Hematopoietic multipotent progenitor cell (in vitro differentiated cells): ENCODE measurements at regions not wholly inside any gene's neighbourhood (a gene's known extent, or its start where the extent isn't known, plus 50 kb on each side); places are given as distances from the start of the nearest gene placed in this dataset.
"Not testable (repeated sequence)": the region's sequence is repeated elsewhere in the genome, so short reads cannot be mapped to it uniquely, and the experiment has no call there.

ENCODE experiments used
- DNase-seq, 3 donors: peaks; one replicate each; pipeline ENCODE4 v3.0.0-alpha.2; 2011 to 2015; ENCODE audit warnings: low read depth in 2 of 3, low spot score in 2 of 3

DNA sequence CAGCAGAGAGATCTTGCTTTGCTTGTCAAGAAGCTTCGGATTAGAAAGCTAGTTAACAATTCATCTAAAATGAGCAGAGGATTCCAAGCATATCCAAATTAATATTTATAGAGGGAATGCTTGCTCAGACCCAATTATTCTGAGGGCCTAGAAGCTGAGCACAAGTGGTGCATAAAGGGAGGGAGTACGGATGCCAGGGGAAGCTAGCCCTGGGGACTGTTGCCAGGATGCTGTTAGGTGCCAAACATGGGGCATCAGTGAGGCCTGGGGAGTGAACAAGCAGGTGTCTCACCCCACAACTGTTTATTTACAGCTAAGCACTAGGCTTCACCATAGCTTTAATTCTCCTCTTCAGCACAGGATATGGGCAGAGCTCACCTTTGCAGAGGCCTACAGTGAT, 684.1 kb upstream of the C16orf82 start:
- no peak for DNase-seq

DNA sequence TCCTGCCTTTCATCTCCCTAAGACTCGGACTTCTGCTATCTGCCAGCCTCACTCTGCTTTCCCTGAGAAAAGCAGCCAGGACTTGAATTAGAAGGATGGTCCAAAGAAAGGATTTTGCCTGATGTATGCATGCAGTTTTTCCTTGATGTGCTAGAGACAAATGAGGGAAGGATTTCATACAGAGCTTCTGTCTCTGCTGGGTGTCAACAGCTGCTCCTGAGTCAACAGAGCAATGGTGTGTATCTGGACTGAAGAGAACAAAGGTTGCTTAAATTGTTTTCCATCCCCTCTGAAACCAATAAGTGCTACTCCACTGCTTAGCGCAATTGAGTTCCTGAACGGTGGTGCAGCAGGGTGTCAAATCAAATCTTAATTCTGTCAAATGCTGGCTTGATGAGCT, 680.6 kb upstream of the C16orf82 start:
- DNase-seq, result no peak

- DNase-seq, result no peak
Measured at GRCh38 chr16:26391833-26392232, 674.9 kb upstream of the C16orf82 start.

DNA sequence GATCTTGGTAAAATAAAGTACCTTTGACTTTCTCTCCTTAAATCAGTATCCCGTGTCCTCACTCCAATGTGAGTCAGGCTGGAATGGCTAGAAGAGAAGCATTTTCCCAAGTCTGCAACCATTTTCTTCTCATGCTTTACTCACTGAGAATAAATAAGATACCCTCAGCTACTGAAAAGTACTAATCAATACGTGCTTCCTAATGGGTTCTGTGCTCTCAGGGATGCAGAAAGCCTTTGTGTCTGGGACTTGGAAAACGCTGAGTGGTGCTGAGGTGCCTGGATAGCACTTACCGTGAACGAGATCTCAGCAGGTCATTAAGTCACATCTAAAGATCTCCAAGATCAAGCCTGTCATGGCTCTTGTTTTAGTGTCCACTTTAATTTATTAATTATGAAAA, 672.3 kb upstream of the C16orf82 start:
- DNase-seq, result no peak

GRCh38 chr16:26395700-26396099, 671.0 kb upstream of the C16orf82 start:
- DNase-seq, result no peak

DNA sequence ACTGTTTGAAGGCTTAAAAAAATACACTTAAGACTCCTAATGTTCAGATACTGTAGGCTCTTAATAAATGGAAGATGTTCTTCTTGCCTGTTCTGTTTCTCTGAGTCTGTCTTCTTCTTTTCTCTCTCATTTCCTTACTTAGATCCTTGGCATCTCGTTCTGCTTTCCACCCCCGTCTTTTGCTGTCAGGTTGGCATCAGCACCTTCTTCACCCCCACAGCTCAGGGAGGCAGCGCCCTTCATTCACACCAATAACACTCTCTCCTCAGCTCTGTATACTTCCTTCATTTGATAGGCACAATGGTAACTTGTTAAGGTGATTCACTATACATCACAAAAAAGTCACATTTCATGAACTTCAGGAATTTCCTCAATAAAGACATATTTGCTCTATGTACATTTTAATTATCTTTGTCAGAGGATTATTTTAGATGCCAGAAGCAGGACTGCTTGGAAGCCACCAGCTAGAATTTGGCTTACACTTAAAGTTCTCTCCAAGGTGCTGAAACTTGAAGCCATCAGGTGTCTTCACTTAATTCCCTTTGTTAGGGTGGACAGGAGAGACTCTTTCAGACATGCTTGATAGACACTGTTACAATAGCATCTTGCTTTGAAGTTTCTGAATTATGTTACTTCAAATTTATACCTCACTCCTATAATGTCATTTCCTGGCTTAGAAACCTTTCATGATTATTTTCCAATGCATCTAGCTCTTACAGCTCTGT, 670.1 kb upstream of the C16orf82 start:
- DNase-seq, result no peak

DNA sequence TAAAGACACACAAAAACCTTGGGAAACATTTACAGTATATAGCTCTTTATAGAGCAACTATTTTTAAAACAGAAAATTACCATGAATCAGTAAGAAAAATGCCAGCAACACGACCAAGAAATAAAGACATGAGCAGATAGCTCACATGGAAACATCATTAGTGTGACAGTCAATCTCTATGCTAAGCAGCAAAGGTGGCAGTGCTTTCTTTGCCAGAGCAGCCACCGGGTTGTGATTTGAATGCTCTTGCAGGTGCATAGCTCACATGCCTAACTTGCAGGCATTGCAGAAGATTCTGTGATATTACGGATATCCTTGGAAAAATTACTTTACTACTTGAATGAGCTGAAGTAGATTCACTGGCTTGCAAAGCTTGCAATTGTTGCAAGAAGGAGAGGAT, 652.9 kb upstream of the C16orf82 start:
- no peak for DNase-seq

GRCh38 chr16:26419458-26419857, 647.3 kb upstream of the C16orf82 start:
- DNase-seq, result not testable (repeated sequence)

DNA sequence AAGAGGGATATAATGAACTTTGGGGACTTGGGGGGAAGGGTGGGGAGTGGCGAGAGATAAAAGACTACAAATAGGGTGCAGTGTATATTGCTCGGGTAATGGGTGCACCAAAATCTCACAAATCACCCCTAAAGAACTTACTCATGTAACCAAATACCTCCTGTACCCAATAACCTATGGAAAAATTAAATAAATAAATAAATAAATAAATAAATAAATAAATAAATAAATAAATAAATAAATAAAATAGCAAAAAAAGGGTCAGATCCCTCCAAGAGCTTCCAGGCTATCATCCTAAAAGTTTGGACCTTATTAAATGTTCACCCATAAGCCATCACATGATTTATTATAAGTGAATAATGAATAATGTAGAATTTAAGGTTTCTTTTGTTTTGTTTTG, 636.1 kb upstream of the C16orf82 start:
- no peak for DNase-seq

GRCh38 chr16:26433807-26434206, 632.9 kb upstream of the C16orf82 start:
- DNase-seq, result no peak

GRCh38 chr16:26441178-26441577, 625.5 kb upstream of the C16orf82 start:
- DNase-seq, result no peak

DNA sequence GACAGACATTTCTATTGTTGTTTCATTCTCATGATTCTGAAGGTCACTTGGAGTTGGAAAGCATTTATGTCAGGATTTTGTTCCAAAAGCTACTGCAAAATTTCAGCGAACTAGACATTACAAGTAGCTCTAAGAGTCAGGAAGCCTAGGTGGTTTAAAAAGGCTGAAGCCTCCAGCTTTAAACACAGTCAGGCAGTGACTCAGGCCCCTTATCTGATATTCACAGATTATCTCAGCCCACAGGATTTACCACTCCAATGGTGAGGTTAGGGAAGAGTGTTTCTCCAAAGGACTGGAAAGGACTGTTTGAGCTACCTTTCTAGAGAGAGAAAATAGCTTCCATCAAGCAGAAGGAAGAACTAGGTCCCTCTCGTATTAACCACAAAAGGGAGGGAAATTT, 624.4 kb upstream of the C16orf82 start:
- DNase-seq, result no peak

GRCh38 chr16:26447570-26447969, 619.2 kb upstream of the C16orf82 start:
- no peak for DNase-seq

GRCh38 chr16:26453215-26453614, 613.5 kb upstream of the C16orf82 start:
- DNase-seq, result no peak

GRCh38 chr16:26454102-26454501, 612.6 kb upstream of the C16orf82 start:
- no peak for DNase-seq

DNA sequence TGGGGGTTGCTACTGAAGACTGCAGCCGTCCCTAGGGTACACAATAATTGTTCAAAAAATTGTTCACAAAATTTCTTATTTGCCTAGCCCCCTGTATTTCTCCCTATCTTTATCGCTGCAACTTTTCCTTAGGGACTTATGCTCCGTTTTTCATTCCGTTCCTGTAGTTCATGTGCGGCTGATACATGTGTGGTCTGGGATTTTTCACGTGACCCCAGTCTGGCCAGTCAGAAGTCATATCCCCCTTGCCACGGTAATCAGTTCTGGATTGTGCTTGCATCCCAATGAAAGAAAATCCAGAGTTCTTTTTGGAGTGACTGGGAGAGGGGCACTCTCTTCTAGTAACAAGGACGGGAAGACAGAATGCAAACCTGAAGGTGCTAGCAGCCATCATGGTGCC, 610.7 kb upstream of the C16orf82 start:
- DNase-seq, result no peak

- no peak for DNase-seq
Measured at GRCh38 chr16:26457095-26457494, 609.6 kb upstream of the C16orf82 start.

- DNase-seq, result no peak
Measured at GRCh38 chr16:26457882-26458281, 608.8 kb upstream of the C16orf82 start.

DNA sequence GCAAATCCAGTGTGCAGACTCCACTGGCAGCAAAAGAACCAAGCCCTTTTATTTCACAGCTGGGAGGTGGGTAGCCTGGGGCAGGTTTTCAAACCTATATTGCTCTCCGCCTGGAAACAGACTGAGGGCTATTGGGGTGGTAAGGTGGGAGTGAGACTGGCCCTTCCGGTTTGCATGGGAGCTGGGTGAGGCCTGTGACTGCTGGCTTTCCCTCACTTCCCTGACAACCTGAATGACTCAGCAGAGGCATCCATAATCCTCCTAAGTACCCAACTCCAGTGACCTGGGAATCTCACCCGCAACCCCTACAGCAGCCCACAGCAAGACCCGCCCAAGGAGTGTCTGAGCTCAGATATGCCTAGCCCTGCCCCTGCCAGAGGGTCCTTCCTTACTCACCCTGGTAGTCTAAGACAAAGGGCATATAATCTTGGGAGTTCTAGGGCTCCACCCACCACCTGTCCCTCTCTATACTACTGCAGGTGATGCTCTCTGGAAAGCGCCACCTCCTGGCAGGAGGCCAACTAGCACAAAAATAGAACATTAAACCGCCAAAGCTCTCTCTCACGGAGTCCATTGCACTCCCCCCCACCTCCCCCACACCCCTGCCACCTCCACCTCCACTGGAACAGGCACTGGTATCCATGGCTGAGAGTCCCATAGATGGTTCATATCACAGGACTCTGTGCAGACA, 602.0 kb upstream of the C16orf82 start:
- no peak for DNase-seq

DNA sequence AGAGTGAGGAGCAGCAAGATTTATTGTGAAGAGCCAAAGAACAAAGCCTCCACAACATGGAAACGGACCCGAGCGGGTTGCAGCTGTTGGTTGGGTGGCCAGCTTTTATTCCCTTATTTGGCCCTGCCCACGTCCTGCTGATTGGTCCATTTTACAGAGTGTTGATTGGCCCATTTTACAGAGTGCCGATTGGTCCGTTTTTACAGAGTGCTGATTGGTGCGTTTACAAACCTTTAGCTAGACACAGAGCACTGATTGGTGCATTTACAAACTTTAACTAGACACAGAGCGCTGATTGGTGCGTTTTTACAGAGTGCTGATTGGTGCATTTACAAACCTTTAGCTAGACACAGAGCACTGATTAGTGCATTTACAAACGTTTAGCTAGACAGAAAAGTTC, 592.3 kb upstream of the C16orf82 start:
- not testable (repeated sequence) for DNase-seq

- DNase-seq, result no peak
Measured at GRCh38 chr16:26475596-26475995, 591.1 kb upstream of the C16orf82 start.

DNA sequence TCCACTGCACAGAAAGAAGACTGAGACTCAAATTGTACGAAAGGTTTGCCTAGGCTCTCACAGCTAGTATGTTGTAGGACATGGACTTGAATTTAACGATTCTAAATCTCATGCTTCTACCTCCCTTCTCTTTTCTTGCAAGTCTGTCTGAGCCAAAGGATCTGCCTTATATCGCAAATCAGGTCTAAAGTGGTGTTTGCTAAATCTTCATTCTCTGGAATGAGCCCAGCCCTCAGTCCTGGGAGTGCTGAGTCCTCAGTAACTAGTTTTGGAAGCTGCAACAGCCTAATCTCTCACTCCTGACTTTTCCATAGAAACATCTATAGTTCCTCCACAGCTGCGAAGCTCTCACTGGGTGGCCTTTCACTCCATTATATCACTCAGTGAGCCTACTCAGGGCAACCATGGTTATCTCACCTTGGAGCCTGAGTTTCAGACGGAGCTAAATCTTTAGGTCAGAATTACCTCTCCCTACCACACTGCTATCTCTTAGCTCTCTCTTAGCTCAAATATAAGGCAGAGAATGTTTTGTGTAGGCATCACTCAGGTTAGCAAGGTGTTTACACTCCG, 575.5 kb upstream of the C16orf82 start:
- no peak for DNase-seq
